IMR-90 (cell line): ENCODE measurements at regions not wholly inside any gene's neighbourhood (a gene's known extent, or its start where the extent isn't known, plus 50 kb on each side); places are given as distances from the start of the nearest gene placed in this dataset.
A peak's percentile ranks its signal among the peaks of the same experiment; 100 is the strongest.

ENCODE experiments used
- ATAC-seq: fragments of 200-7000 bp; cut with Tn5 transposase; 2 replicates; pipeline ENCODE4 v1.9.1; 2020; ENCODE audit warnings: low read depth, mild to moderate bottlenecking, moderate library complexity
- BruUV-seq: library from RNA; stranded (reverse); fragments of 400-500 nt; replicated peaks from 2 replicates; lab custom pipeline; 2021; lab: Mats Ljungman, UMichigan
- CTCF ChIA-PET: fragments of 300-600 bp; formaldehyde crosslinking; extraction: SDS; loops from one replicate; lab custom pipeline; 2021; ENCODE audit warnings: antibody characterized with exemption; lab: Yijun Ruan, JAX
- POLR2A ChIA-PET: fragments of 300-600 bp; sonication (Branson Sonifier 250); formaldehyde crosslinking; loops from one replicate; lab custom pipeline; 2022; ENCODE audit warnings: antibody characterized with exemption; ENCODE audit not compliant: unreplicated experiment; lab: Charles Lee
- DNase-seq: peaks from one replicate; pipeline ENCODE4 v3.0.0; 2013
- H2AFZ ChIP-seq: replicated peaks from 2 replicates; pipeline ENCODE3; 2013; ENCODE audit warnings: low read length, mild to moderate bottlenecking; ENCODE audit not compliant: poor library complexity
- H2AK5ac ChIP-seq: 2 replicates; pipeline ENCODE4 v1.6.1; 2013; ENCODE audit warnings: low read depth, low read length, inconsistent platforms
- H2AK9ac ChIP-seq: replicated peaks from 2 replicates; pipeline ENCODE3; 2013; ENCODE audit warnings: mild to moderate bottlenecking, low read depth, low read length, moderate library complexity; ENCODE audit not compliant: poor library complexity
- H2BK120ac ChIP-seq: 2 replicates; pipeline ENCODE4 v1.6.1; 2013; ENCODE audit warnings: low read depth, low read length, inconsistent platforms
- H2BK15ac ChIP-seq: 3 replicates; pipeline ENCODE4 v1.6.1; 2013; ENCODE audit warnings: low read depth, low read length, inconsistent platforms
- H2BK20ac ChIP-seq: 2 replicates; pipeline ENCODE4 v1.6.1; 2013; ENCODE audit warnings: low read depth, mild to moderate bottlenecking, inconsistent platforms, low read length, moderate library complexity
- H2BK5ac ChIP-seq: 2 replicates; pipeline ENCODE4 v1.6.1; 2013; ENCODE audit warnings: mild to moderate bottlenecking, low read depth, low read length, inconsistent platforms; ENCODE audit not compliant: poor library complexity, severe bottlenecking
- H3K14ac ChIP-seq: replicated peaks from 2 replicates; pipeline ENCODE4 v1.6.1; 2013; ENCODE audit warnings: low read depth, low read length, inconsistent platforms
- H3K18ac ChIP-seq: 2 replicates; pipeline ENCODE4 v1.6.1; 2013; ENCODE audit warnings: low read depth, low read length, control low read depth
- H3K23ac ChIP-seq: 2 replicates; pipeline ENCODE4 v1.6.1; 2013; ENCODE audit warnings: low read depth, low read length, inconsistent platforms
- H3K27ac ChIP-seq: 2 replicates; pipeline ENCODE4 v1.5.1; 2013; ENCODE audit warnings: mild to moderate bottlenecking, control low read depth, low read length; ENCODE audit not compliant: insufficient read depth
- H3K27me3 ChIP-seq: 2 replicates; pipeline ENCODE4 v1.6.1; 2013; ENCODE audit warnings: low read length; ENCODE audit not compliant: control insufficient read depth, insufficient read depth
- H3K36me3 ChIP-seq: 2 replicates; pipeline ENCODE4 v1.6.1; 2013; ENCODE audit warnings: low read length, mixed read lengths; ENCODE audit not compliant: control insufficient read depth, insufficient read depth
- H3K4ac ChIP-seq: 2 replicates; pipeline ENCODE4 v1.6.1; 2013; ENCODE audit warnings: low read depth, low read length, inconsistent platforms
- H3K4me1 ChIP-seq: 2 replicates; pipeline ENCODE4 v1.6.1; 2013; ENCODE audit warnings: low read length, mixed read lengths; ENCODE audit not compliant: control insufficient read depth, insufficient read depth
- H3K4me2 ChIP-seq: 2 replicates; pipeline ENCODE4 v1.6.1; 2013; ENCODE audit warnings: low read depth, mild to moderate bottlenecking, control low read depth, low read length, moderate library complexity
- H3K4me3 ChIP-seq: 2 replicates; pipeline ENCODE4 v1.5.1; 2013; ENCODE audit warnings: low read depth, mild to moderate bottlenecking, control low read depth, low read length, moderate library complexity; ENCODE audit not compliant: insufficient read depth
- H3K56ac ChIP-seq: 2 replicates; pipeline ENCODE4 v1.6.1; 2013; ENCODE audit warnings: low read length, inconsistent platforms; ENCODE audit not compliant: insufficient read depth; ENCODE audit errors: extremely low read depth
- H3K79me1 ChIP-seq, 2 experiments: 2 replicates each; pipeline ENCODE4 v1.6.1; 2013; ENCODE audit warnings: low read length in 2 of 2, inconsistent platforms in 1 of 2, low read depth in 1 of 2
- H3K9ac ChIP-seq: 2 replicates; pipeline ENCODE4 v1.6.1; 2013; ENCODE audit warnings: low read depth, low read length, control low read depth
- H3K9me1 ChIP-seq: 2 replicates; pipeline ENCODE4 v1.6.1; 2013; ENCODE audit warnings: low read length, inconsistent platforms; ENCODE audit not compliant: insufficient read depth
- H3K9me3 ChIP-seq: 2 replicates; pipeline ENCODE4 v1.6.1; 2013; ENCODE audit warnings: low read length; ENCODE audit not compliant: control insufficient read depth, insufficient read depth
- H4K20me1 ChIP-seq: 2 replicates; pipeline ENCODE4 v1.6.1; 2013; ENCODE audit warnings: low read length, inconsistent platforms; ENCODE audit not compliant: insufficient read depth
- H4K5ac ChIP-seq: 2 replicates; pipeline ENCODE4 v1.6.1; 2013; ENCODE audit warnings: mild to moderate bottlenecking, low read depth, low read length, control low read depth
- H4K8ac ChIP-seq, 2 experiments: 2 replicates each; pipeline ENCODE4 v1.6.1; 2013; ENCODE audit warnings: low read depth in 2 of 2, low read length in 2 of 2, control low read depth in 1 of 2, inconsistent platforms in 1 of 2
- H4K91ac ChIP-seq: 2 replicates; pipeline ENCODE4 v1.6.1; 2013; ENCODE audit warnings: low read depth, low read length, inconsistent platforms; ENCODE audit not compliant: insufficient read depth
- BHLHE40 ChIP-seq: fragments of 150-350 bp; IDR thresholded peaks from 2 replicates; pipeline ENCODE4 v1.6.1; 2016; ENCODE audit warnings: mild to moderate bottlenecking, low read depth, low read length
- FOS ChIP-seq: fragments of 150-350 bp; IDR thresholded peaks from 2 replicates; pipeline ENCODE4 v1.6.1; 2016; ENCODE audit warnings: low read depth, low read length
- MAFK ChIP-seq: IDR thresholded peaks from 2 replicates; pipeline ENCODE4 v1.6.1; 2012; ENCODE audit warnings: low read depth, low read length, improper control_type of control experiment
- MXI1 ChIP-seq: IDR thresholded peaks from 2 replicates; pipeline ENCODE4 v1.6.1; 2012; ENCODE audit warnings: low read depth, mild to moderate bottlenecking, low read length, moderate library complexity, borderline replicate concordance
- NFE2L2 ChIP-seq: fragments of 150-350 bp; IDR thresholded peaks from 2 replicates; pipeline ENCODE4 v1.6.1; 2016; ENCODE audit warnings: low read depth, mild to moderate bottlenecking, low read length
- POLR2A ChIP-seq: IDR thresholded peaks from 2 replicates; pipeline ENCODE4 v1.6.1; 2012; ENCODE audit warnings: mild to moderate bottlenecking, low read depth, low read length
- RAD21 ChIP-seq: IDR thresholded peaks from 2 replicates; pipeline ENCODE4 v1.6.1; 2012; ENCODE audit warnings: low read length, improper control_type of control experiment
- RFX5 ChIP-seq: IDR thresholded peaks from 2 replicates; pipeline ENCODE4 v1.8.0; 2012; ENCODE audit warnings: low read depth, mild to moderate bottlenecking, low read length, moderate library complexity
- SMC3 ChIP-seq: fragments of 150-350 bp; IDR thresholded peaks from 2 replicates; pipeline ENCODE4 v1.6.1; 2016; ENCODE audit warnings: low read depth, mild to moderate bottlenecking, antibody characterized with exemption, low read length, moderate library complexity
- whole genome bisulfite sequencing, 2 experiments: methylation state at CpG; one replicate each; pipeline versions ENCODE4 v1.1.5 to v1.1.7; 2013; ENCODE audit warnings: missing lambda C conversion rate in 2 of 2; ENCODE audit not compliant: insufficient read length in 1 of 2; ENCODE audit errors: extremely low coverage in 2 of 2; 5-methylcytosine and 5-hydroxymethylcytosine counted together
- dilution Hi-C: fragments of 300-500 bp; cut with HindIII; formaldehyde crosslinking; loops from one replicate; pipeline ENCODE4 v1.14.3; 2018; ENCODE audit warnings: low sequenced_read_pairs; ENCODE audit not compliant: unreplicated experiment
- in situ Hi-C: fragments of 300-500 bp; cut with MboI; formaldehyde crosslinking; loops from 3 replicates; pipeline ENCODE4 v1.14.3; 2019; ENCODE audit warnings: low sequenced_read_pairs, inconsistent platforms, mixed read lengths
- intact Hi-C: fragments of 100-400 bp; cut with micrococcal nuclease; formaldehyde crosslinking; loops from 2 replicates; pipeline ENCODE4 v1.10.0; 2022
- TF ChIP-seq, protein P1 (sequence below): conservative IDR thresholded peaks from 2 replicates; pipeline ENCODE4 v1.5.1; 2012; ENCODE audit warnings: mild to moderate bottlenecking, low read depth, low read length, improper control_type of control experiment
- TF ChIP-seq, protein P2 (sequence below): fragments of 150-350 bp; IDR thresholded peaks from 2 replicates; pipeline ENCODE4 v1.6.1; 2016; ENCODE audit warnings: low read depth, mild to moderate bottlenecking, low read length, moderate library complexity, borderline replicate concordance

DNA sequence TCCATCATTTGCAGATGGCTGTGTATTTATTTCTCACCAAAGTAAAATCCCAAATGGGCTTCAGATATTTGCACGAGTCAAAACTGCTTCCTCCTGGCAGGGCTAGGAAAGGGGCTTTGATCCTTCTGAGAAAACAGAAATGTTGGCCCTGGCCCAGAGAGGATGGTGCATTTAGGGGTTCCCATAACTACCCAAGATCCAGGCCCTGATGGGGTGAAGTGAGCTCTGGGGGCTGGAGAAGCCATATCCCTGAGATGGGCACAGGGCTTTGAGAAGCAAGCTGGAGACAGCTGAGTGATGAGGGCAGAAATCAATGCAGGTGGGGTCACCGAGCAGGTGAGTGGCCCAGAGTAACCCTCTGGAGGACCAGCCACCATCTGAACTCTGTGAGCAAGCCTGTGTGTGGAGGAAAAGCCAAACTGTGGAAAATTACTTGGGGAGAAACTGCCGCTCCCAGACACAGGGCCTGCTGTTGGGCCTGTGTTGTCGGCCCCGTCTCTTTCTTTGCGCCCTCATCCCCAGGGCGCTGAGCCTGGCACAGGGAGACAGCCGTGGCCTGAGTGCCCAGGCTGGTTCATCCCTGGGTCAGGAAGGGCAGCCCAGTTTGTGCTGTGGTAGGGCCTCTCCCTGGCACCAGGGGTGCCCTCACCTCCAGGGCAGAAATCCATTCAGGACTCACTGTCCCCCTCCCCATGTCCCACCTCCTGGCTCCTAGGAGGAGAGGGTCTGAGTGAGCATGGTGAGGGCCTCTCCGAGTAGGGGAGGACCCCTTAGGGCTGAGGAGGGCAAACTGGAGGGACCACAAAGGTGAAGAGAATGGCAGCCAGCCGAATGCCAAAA, 167.8 kb upstream of the HAAO start:
- peak overlapping the region; percentile 71 for H2BK20ac ChIP-seq
- in situ Hi-C loops: no loop called here
- no peak for DNase-seq
- dilution Hi-C loops: no loop called here
- peak overlapping the region; percentile 82 for H3K4ac ChIP-seq
- no peak overlapping the region for H3K9ac ChIP-seq
- H2AK5ac ChIP-seq: peak overlapping the region; percentile 66
- no peak overlapping the region for H3K23ac ChIP-seq
- H2BK15ac ChIP-seq: peak overlapping the region; percentile 49; the same call in 1 of the 3 replicates
- H3K4me2 ChIP-seq: no peak overlapping the region; the same call in 1 of the 2 replicates
- H3K27me3 ChIP-seq: no peaks in the 10 kb centered on the region
- no TSS peak for BruUV-seq
- peaks cover 14% of the 10 kb centered on the region; the same call in 1 of the 2 replicates for H3K9me1 ChIP-seq
- H3K79me1 ChIP-seq: no peaks in the 10 kb centered on the region
- peaks cover 30% of the 10 kb centered on the region for H3K4me1 ChIP-seq
- no peak overlapping the region for H3K56ac ChIP-seq
- no peak for ATAC-seq
- H3K14ac ChIP-seq: peak overlapping the region; percentile 76
- H4K8ac ChIP-seq: peak overlapping the region in 1 of 2 experiments; percentile 53; a peak in 2 of 4 replicates
- H3K9me3 ChIP-seq: no peaks in the 10 kb centered on the region
- intact Hi-C loops: loop anchor here (10.0 kb wide), 1 partner anchor 145 kb away; no protein-coding TSS in a partner anchor
- H4K91ac ChIP-seq: peak overlapping the region; percentile 65; the same call in 1 of the 2 replicates
- CTCF ChIA-PET: no interaction called here
- no peak overlapping the region for H2AFZ ChIP-seq
- POLR2A ChIA-PET: no interaction called here
- peak overlapping the region; percentile 74 for H2BK120ac ChIP-seq
- H4K20me1 ChIP-seq: no peaks in the 10 kb centered on the region
- H3K27ac ChIP-seq: peak overlapping the region; percentile 95; the same call in 1 of the 2 replicates
- peak overlapping the region; percentile 75; the same call in 1 of the 2 replicates for H3K18ac ChIP-seq
- no peak overlapping the region for H2BK5ac ChIP-seq
- WGBS, 2 experiments: 96% methylated on average over 4 of the region's 10 CpGs; no CpG with 5 or more reads in 1 of the 2 experiments
- no peaks in the 10 kb centered on the region for H3K36me3 ChIP-seq
- TF ChIP-seq MAFK: no peak
- TF ChIP-seq, protein P1, sequence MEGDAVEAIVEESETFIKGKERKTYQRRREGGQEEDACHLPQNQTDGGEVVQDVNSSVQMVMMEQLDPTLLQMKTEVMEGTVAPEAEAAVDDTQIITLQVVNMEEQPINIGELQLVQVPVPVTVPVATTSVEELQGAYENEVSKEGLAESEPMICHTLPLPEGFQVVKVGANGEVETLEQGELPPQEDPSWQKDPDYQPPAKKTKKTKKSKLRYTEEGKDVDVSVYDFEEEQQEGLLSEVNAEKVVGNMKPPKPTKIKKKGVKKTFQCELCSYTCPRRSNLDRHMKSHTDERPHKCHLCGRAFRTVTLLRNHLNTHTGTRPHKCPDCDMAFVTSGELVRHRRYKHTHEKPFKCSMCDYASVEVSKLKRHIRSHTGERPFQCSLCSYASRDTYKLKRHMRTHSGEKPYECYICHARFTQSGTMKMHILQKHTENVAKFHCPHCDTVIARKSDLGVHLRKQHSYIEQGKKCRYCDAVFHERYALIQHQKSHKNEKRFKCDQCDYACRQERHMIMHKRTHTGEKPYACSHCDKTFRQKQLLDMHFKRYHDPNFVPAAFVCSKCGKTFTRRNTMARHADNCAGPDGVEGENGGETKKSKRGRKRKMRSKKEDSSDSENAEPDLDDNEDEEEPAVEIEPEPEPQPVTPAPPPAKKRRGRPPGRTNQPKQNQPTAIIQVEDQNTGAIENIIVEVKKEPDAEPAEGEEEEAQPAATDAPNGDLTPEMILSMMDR: no peak
- TF ChIP-seq FOS: no peak
- TF ChIP-seq RAD21: no peak
- TF ChIP-seq POLR2A: no peak
- no peak for TF ChIP-seq NFE2L2
- TF ChIP-seq, protein P2, sequence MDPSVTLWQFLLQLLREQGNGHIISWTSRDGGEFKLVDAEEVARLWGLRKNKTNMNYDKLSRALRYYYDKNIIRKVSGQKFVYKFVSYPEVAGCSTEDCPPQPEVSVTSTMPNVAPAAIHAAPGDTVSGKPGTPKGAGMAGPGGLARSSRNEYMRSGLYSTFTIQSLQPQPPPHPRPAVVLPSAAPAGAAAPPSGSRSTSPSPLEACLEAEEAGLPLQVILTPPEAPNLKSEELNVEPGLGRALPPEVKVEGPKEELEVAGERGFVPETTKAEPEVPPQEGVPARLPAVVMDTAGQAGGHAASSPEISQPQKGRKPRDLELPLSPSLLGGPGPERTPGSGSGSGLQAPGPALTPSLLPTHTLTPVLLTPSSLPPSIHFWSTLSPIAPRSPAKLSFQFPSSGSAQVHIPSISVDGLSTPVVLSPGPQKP: no peak
- TF ChIP-seq RFX5: no peak
- no peak for TF ChIP-seq BHLHE40
- no peak for TF ChIP-seq SMC3
- no peak for TF ChIP-seq MXI1
- H4K5ac ChIP-seq: peak overlapping the region; percentile 61; the same call in 1 of the 2 replicates
- no peak overlapping the region for H3K4me3 ChIP-seq
- H2AK9ac ChIP-seq: peak overlapping the region; percentile 29
